Fibroblast of lung (primary cell): ENCODE measurements at regions not wholly inside any gene's neighbourhood (a gene's known extent, or its start where the extent isn't known, plus 50 kb on each side); places are given as distances from the start of the nearest gene placed in this dataset.

Experiments
- DNase-seq, 2 donors: peaks; one replicate each; pipeline versions ENCODE4 v3.0.0 to v3.0.0-alpha.2; 2010; ENCODE audit warnings: low read depth in 2 of 2
- H2AFZ ChIP-seq: 2 replicates; pipeline ENCODE4 v1.5.1; 2012; ENCODE audit warnings: low read length, control low read depth, inconsistent platforms
- H3K27ac ChIP-seq: 2 replicates; pipeline ENCODE4 v1.5.1; 2011; ENCODE audit warnings: low read length, control low read depth; ENCODE audit not compliant: insufficient read depth
- H3K27me3 ChIP-seq: 2 replicates; pipeline ENCODE4 v1.5.1; 2011; ENCODE audit warnings: mild to moderate bottlenecking, low read length; ENCODE audit not compliant: control insufficient read depth, insufficient read depth
- H3K36me3 ChIP-seq: 2 replicates; pipeline ENCODE4 v1.5.1; 2011; ENCODE audit warnings: low read length; ENCODE audit not compliant: control insufficient read depth, insufficient read depth
- H3K4me1 ChIP-seq: 2 replicates; pipeline ENCODE4 v1.5.1; 2011; ENCODE audit warnings: low read length; ENCODE audit not compliant: control insufficient read depth, insufficient read depth; ENCODE audit errors: extremely low read depth
- H3K4me2 ChIP-seq: 2 replicates; pipeline ENCODE4 v1.5.1; 2011; ENCODE audit warnings: low read length, control low read depth; ENCODE audit not compliant: insufficient read depth; ENCODE audit errors: extremely low read depth
- H3K4me3 ChIP-seq, 4 experiments: fragments of 200-600 bp in 1 of 4; sonication (generic) in 1 of 4; replicated peaks in 1 of 4; 2 replicates each; pipeline ENCODE4 v1.5.1; 2011 to 2016; ENCODE audit warnings: low read length in 4 of 4, low read depth in 3 of 4, mild to moderate bottlenecking in 3 of 4, control low read depth in 2 of 4, inconsistent platforms in 1 of 4, mixed read lengths in 1 of 4; ENCODE audit not compliant: insufficient read depth in 1 of 4; ENCODE audit errors: control extremely low read depth in 1 of 4
- H3K79me2 ChIP-seq: 2 replicates; pipeline ENCODE4 v1.5.1; 2012; ENCODE audit warnings: mild to moderate bottlenecking, low read length, inconsistent platforms; ENCODE audit not compliant: control insufficient read depth, insufficient read depth
- H3K9ac ChIP-seq: 2 replicates; pipeline ENCODE4 v1.5.1; 2011; ENCODE audit warnings: mild to moderate bottlenecking, low read length, control low read depth; ENCODE audit not compliant: insufficient read depth
- H3K9me3 ChIP-seq: 2 replicates; pipeline ENCODE4 v1.5.1; 2012; ENCODE audit warnings: low read depth, low read length; ENCODE audit not compliant: control insufficient read depth, insufficient read depth
- H4K20me1 ChIP-seq: 2 replicates; pipeline ENCODE4 v1.5.1; 2011; ENCODE audit warnings: low read length; ENCODE audit not compliant: control insufficient read depth, insufficient read depth; ENCODE audit errors: extremely low read depth
- EZH2 ChIP-seq: IDR thresholded peaks from 2 replicates; pipeline ENCODE4 v1.5.1; 2012; ENCODE audit warnings: low read length, control low read depth, mild to moderate bottlenecking; ENCODE audit errors: missing control alignments
- TF ChIP-seq, protein P1 (sequence below), 2 donors: IDR thresholded peaks in 1 of 2; conservative IDR thresholded peaks in 1 of 2; 1 replicate in 1 of 2; 2 replicates in 1 of 2; pipeline ENCODE4 v1.5.1; 2011 to 2012; ENCODE audit warnings: low read length in 2 of 2, control low read depth in 1 of 2, inconsistent platforms in 1 of 2, low read depth in 1 of 2, mild to moderate bottlenecking in 1 of 2

DNA sequence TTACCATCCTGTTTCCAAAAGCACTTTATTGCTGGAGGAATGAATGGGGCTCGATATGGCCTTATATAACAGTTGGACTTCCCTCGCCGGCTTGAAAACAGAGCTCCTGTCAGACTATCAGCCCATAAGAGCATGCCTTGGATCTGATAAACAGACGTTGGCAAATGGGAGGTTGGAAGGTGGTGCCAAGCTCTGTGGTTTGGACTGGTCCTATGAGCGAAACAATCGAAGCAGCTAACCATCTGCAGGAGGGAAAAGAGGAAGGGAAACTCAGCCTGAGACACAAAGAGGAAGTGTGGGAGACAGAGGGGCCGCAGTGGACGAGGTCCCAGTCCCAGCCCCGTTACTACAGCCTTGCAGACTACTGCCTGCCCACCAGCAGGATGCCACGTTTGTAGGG lies 92.9 kb downstream of the TFAP2C start:
- DNase-seq: peak in 1 of 2 donors; percentile 10
- no peaks in the 10 kb centered on the region for H3K36me3 ChIP-seq

GRCh38 chr20:56723331-56723730 lies 94.2 kb downstream of the TFAP2C start:
- Histone ChIP-seq H3K4me2 (no peak overlapping the region), H3K9ac (no peak overlapping the region), H3K27ac (no peak overlapping the region), H3K4me1 (no peaks in the 10 kb centered on the region), H2AFZ (no peak overlapping the region), H4K20me1 (no peaks in the 10 kb centered on the region), H3K27me3 (no peaks in the 10 kb centered on the region), H3K79me2 (no peaks in the 10 kb centered on the region), H3K4me3 (no peak overlapping the region), H3K36me3 (no peaks in the 10 kb centered on the region), H3K9me3 (no peaks in the 10 kb centered on the region)
- TF ChIP-seq, protein P1, sequence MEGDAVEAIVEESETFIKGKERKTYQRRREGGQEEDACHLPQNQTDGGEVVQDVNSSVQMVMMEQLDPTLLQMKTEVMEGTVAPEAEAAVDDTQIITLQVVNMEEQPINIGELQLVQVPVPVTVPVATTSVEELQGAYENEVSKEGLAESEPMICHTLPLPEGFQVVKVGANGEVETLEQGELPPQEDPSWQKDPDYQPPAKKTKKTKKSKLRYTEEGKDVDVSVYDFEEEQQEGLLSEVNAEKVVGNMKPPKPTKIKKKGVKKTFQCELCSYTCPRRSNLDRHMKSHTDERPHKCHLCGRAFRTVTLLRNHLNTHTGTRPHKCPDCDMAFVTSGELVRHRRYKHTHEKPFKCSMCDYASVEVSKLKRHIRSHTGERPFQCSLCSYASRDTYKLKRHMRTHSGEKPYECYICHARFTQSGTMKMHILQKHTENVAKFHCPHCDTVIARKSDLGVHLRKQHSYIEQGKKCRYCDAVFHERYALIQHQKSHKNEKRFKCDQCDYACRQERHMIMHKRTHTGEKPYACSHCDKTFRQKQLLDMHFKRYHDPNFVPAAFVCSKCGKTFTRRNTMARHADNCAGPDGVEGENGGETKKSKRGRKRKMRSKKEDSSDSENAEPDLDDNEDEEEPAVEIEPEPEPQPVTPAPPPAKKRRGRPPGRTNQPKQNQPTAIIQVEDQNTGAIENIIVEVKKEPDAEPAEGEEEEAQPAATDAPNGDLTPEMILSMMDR (conservative IDR thresholded peaks at IDR 0.05 in 1 of 2, IDR thresholded peaks at IDR 0.05 in 1 of 2; ENCODE audit: low read depth in 1 of 2, low read length in 2 of 2): no peak
- no peak for TF ChIP-seq EZH2
- no peak for DNase-seq

More for the DNA sequence above, 92.9 kb downstream of the TFAP2C start:
- Histone ChIP-seq H3K9ac (no peak overlapping the region), H3K4me1 (no peaks in the 10 kb centered on the region), H4K20me1 (no peaks in the 10 kb centered on the region), H3K4me3 (no peak overlapping the region), H3K27ac (no peak overlapping the region), H3K9me3 (no peaks in the 10 kb centered on the region), H3K4me2 (no peak overlapping the region), H3K79me2 (no peaks in the 10 kb centered on the region), H2AFZ (no peak overlapping the region), H3K27me3 (no peaks in the 10 kb centered on the region)
- TF ChIP-seq, protein P1 (conservative IDR thresholded peaks at IDR 0.05 in 1 of 2, IDR thresholded peaks at IDR 0.05 in 1 of 2; ENCODE audit: low read depth in 1 of 2, low read length in 2 of 2): no peak
- no peak for TF ChIP-seq EZH2

DNA sequence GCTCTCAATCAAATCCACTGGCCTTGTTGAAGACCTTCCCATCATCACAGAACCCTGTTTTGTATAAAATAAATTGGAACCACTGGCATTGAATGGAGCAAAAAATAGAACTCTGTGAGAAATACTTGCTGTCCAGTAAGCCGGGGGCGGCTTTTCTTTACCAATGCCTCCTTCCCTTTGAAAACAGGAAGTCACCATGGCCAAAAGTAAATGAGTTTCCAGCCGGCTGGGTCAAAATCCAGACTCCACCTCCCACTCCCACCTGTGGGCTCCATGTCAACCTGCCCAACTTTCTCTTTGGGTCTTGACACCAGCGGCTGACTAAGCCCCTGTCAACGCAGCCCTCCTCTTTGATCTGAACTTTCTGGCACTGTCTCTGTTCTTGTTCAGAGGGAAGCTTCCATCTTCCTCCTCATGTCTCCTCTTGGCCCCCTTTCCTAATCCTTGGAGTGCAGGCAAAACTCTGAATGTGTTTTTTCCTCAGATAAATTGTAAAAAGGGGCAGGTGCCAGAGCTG lies 95.2 kb downstream of the TFAP2C start:
- no peaks in the 10 kb centered on the region for H3K36me3 ChIP-seq
- H3K79me2 ChIP-seq: no peaks in the 10 kb centered on the region
- no peak overlapping the region for H3K4me3 ChIP-seq
- H4K20me1 ChIP-seq: no peaks in the 10 kb centered on the region
- no peaks in the 10 kb centered on the region for H3K4me1 ChIP-seq
- H2AFZ ChIP-seq: no peak overlapping the region
- no peak for TF ChIP-seq EZH2
- TF ChIP-seq, protein P1 (conservative IDR thresholded peaks at IDR 0.05 in 1 of 2, IDR thresholded peaks at IDR 0.05 in 1 of 2; ENCODE audit: low read depth in 1 of 2, low read length in 2 of 2): no peak
- no peak overlapping the region for H3K27ac ChIP-seq
- H3K9ac ChIP-seq: no peak overlapping the region
- H3K27me3 ChIP-seq: no peaks in the 10 kb centered on the region
- no peak for DNase-seq
- no peaks in the 10 kb centered on the region for H3K9me3 ChIP-seq
- H3K4me2 ChIP-seq: no peak overlapping the region
